H1 (cell line): ENCODE measurements at regions not wholly inside any gene's neighbourhood (a gene's known extent, or its start where the extent isn't known, plus 50 kb on each side); places are given as distances from the start of the nearest gene placed in this dataset.

Experiments
- CTCF ChIA-PET: fragments of 300-600 bp; sonication (Branson Sonifier 250); formaldehyde crosslinking; loops from one replicate; lab custom pipeline; 2021; ENCODE audit not compliant: partially characterized antibody; lab: Charles Lee
- POLR2A ChIA-PET: fragments of 300-600 bp; sonication (Branson Sonifier 250); formaldehyde crosslinking; loops from one replicate; lab custom pipeline; 2021; ENCODE audit warnings: inconsistent platforms; ENCODE audit not compliant: partially characterized antibody; lab: Charles Lee
- DNase-seq, 2 experiments: peaks; one replicate each; pipeline versions ENCODE4 v3.0.0 to v3.0.0-alpha.2; 2010 to 2022; ENCODE audit warnings: low spot score in 2 of 2, low read depth in 1 of 2, mixed read lengths in 1 of 2
- FAIRE-seq: peaks from 2 replicates; lab custom pipeline; 2011; peaks lifted over from hg19 to GRCh38; lab: Jason Lieb, UNC
- H2AFZ ChIP-seq: 2 replicates; pipeline ENCODE4 v1.8.1; 2012; ENCODE audit warnings: low read length, inconsistent platforms
- H2AK5ac ChIP-seq: 2 replicates; pipeline ENCODE4 v1.6.1; 2013; ENCODE audit warnings: low read depth, low read length
- H2BK120ac ChIP-seq: replicated peaks from 2 replicates; pipeline ENCODE3; 2013; ENCODE audit warnings: low read depth, low read length, inconsistent platforms
- H2BK12ac ChIP-seq: 2 replicates; pipeline ENCODE4 v1.6.1; 2013; ENCODE audit warnings: low read depth, low read length
- H2BK15ac ChIP-seq: 2 replicates; pipeline ENCODE4 v1.6.1; 2013; ENCODE audit warnings: low read length
- H2BK20ac ChIP-seq: 2 replicates; pipeline ENCODE4 v1.6.1; 2013; ENCODE audit warnings: low read length
- H2BK5ac ChIP-seq: 2 replicates; pipeline ENCODE4 v1.6.1; 2013; ENCODE audit warnings: low read depth, low read length
- H3K14ac ChIP-seq: 2 replicates; pipeline ENCODE4 v1.6.1; 2013; ENCODE audit warnings: inconsistent platforms; ENCODE audit not compliant: insufficient read length
- H3K18ac ChIP-seq: 2 replicates; pipeline ENCODE4 v1.6.1; 2013; ENCODE audit warnings: low read length; ENCODE audit errors: extremely low read depth
- H3K23ac ChIP-seq: 2 replicates; pipeline ENCODE4 v1.6.1; 2013; ENCODE audit warnings: inconsistent platforms; ENCODE audit not compliant: insufficient read length
- H3K23me2 ChIP-seq: 2 replicates; pipeline ENCODE4 v1.6.1; 2013; ENCODE audit warnings: low read depth, low read length
- H3K27ac ChIP-seq: 2 replicates; pipeline ENCODE4 v1.6.1; 2011; ENCODE audit warnings: low read depth, low read length, inconsistent platforms
- H3K27me3 ChIP-seq, 4 experiments: replicated peaks in 1 of 4; 1 replicate in 1 of 4; 2 replicates in 3 of 4; pipeline versions ENCODE4 v1.6.1 to v1.8.1; 2011 to 2013; ENCODE audit warnings: low read length in 3 of 4, mild to moderate bottlenecking in 3 of 4, inconsistent platforms in 2 of 4, mixed read lengths in 2 of 4, moderate library complexity in 1 of 4; ENCODE audit not compliant: control insufficient read depth in 3 of 4, insufficient read depth in 3 of 4; ENCODE audit errors: extremely low read depth in 1 of 4
- H3K36me3 ChIP-seq, 4 experiments: 2 replicates each; pipeline versions ENCODE4 v1.6.1 to v1.8.1; 2011 to 2013; ENCODE audit warnings: mild to moderate bottlenecking in 4 of 4, low read length in 3 of 4, moderate library complexity in 2 of 4, control low read depth in 1 of 4, inconsistent platforms in 1 of 4; ENCODE audit not compliant: insufficient read depth in 4 of 4, control insufficient read depth in 2 of 4
- H3K4ac ChIP-seq: replicated peaks from 2 replicates; pipeline ENCODE3; 2013; ENCODE audit warnings: low read length, low read depth, mixed read lengths, inconsistent platforms; ENCODE audit not compliant: insufficient read length
- H3K4me1 ChIP-seq, 4 experiments: replicated peaks in 1 of 4; 1 replicate in 1 of 4; 2 replicates in 3 of 4; pipeline versions ENCODE4 v1.6.1 to v1.8.1; 2011 to 2013; ENCODE audit warnings: low read length in 3 of 4, inconsistent platforms in 2 of 4, mixed read lengths in 1 of 4; ENCODE audit not compliant: insufficient read depth in 4 of 4, control insufficient read depth in 3 of 4
- H3K4me2 ChIP-seq, 2 experiments: 2 replicates each; pipeline versions ENCODE4 v1.6.1 to v1.8.1; 2011 to 2013; ENCODE audit warnings: low read depth in 2 of 2, low read length in 2 of 2, control low read depth in 1 of 2, inconsistent platforms in 1 of 2, mild to moderate bottlenecking in 1 of 2; ENCODE audit not compliant: insufficient read depth in 1 of 2
- H3K4me3 ChIP-seq, 4 experiments: fragments of 200-600, 300-600 bp in 1 of 4; sonication (generic), shearing (Covaris generic), sonication (Bioruptor Twin) in 1 of 4; 2 replicates each; pipeline versions ENCODE4 v1.5.1 to v1.8.1; 2011 to 2016; ENCODE audit warnings: low read length in 4 of 4, low read depth in 3 of 4, control low read depth in 2 of 4, inconsistent platforms in 2 of 4, mild to moderate bottlenecking in 2 of 4, mixed read lengths in 1 of 4, moderate library complexity in 1 of 4; ENCODE audit not compliant: insufficient read depth in 2 of 4; ENCODE audit errors: extremely low read depth in 1 of 4
- H3K56ac ChIP-seq: replicated peaks from 2 replicates; pipeline ENCODE3; 2013; ENCODE audit warnings: low read depth, mild to moderate bottlenecking, mixed read lengths, low read length, inconsistent platforms; ENCODE audit not compliant: insufficient read length
- H3K79me1 ChIP-seq: 2 replicates; pipeline ENCODE4 v1.6.1; 2013; ENCODE audit warnings: low read depth, low read length, control low read depth
- H3K79me2 ChIP-seq, 2 experiments: 2 replicates each; pipeline versions ENCODE4 v1.6.1 to v1.8.1; 2012 to 2013; ENCODE audit warnings: low read length in 2 of 2, mild to moderate bottlenecking in 2 of 2, inconsistent platforms in 1 of 2; ENCODE audit not compliant: insufficient read depth in 2 of 2, control insufficient read depth in 1 of 2
- H3K9ac ChIP-seq, 4 experiments: replicated peaks in 1 of 4; 1 replicate in 1 of 4; 2 replicates in 3 of 4; pipeline versions ENCODE4 v1.6.1 to v1.8.1; 2011 to 2013; ENCODE audit warnings: low read depth in 3 of 4, low read length in 3 of 4, control low read depth in 2 of 4, mild to moderate bottlenecking in 2 of 4, moderate library complexity in 2 of 4, inconsistent platforms in 1 of 4; ENCODE audit errors: extremely low read depth in 1 of 4
- H3K9me3 ChIP-seq, 2 experiments: 2 replicates each; pipeline versions ENCODE4 v1.6.1 to v1.8.1; 2012 to 2013; ENCODE audit warnings: mild to moderate bottlenecking in 2 of 2, moderate library complexity in 2 of 2, control low read depth in 1 of 2, inconsistent platforms in 1 of 2, low read depth in 1 of 2, low read length in 1 of 2, mixed read lengths in 1 of 2; ENCODE audit not compliant: insufficient read depth in 2 of 2
- H4K20me1 ChIP-seq, 2 experiments: replicated peaks in 1 of 2; 2 replicates each; pipeline versions ENCODE3 to v1.8.1; 2011 to 2013; ENCODE audit warnings: inconsistent platforms in 2 of 2, low read length in 2 of 2, mild to moderate bottlenecking in 1 of 2; ENCODE audit not compliant: insufficient read depth in 2 of 2, control insufficient read depth in 1 of 2
- H4K5ac ChIP-seq: 2 replicates; pipeline ENCODE4 v1.6.1; 2013; ENCODE audit warnings: low read length, low read depth, mixed read lengths, inconsistent platforms; ENCODE audit not compliant: insufficient read length
- H4K8ac ChIP-seq: 2 replicates; pipeline ENCODE4 v1.8.0; 2013; ENCODE audit warnings: mild to moderate bottlenecking, moderate library complexity, low read length, inconsistent platforms; ENCODE audit not compliant: insufficient read depth; ENCODE audit errors: extremely low read depth
- H4K91ac ChIP-seq: replicated peaks from 2 replicates; pipeline ENCODE3; 2013; ENCODE audit warnings: low read length, mixed read lengths, inconsistent platforms; ENCODE audit not compliant: insufficient read length
- ASH2L ChIP-seq: fragments of 200-600, 300-600 bp; sonication (generic); IDR thresholded peaks from one replicate; pipeline ENCODE4 v1.7.1; 2017; ENCODE audit warnings: low read length
- CBX5 ChIP-seq: fragments of 300-800, 300-1000 bp; sonication (generic); IDR thresholded peaks from 2 replicates; pipeline ENCODE4 v1.7.1; 2016; ENCODE audit warnings: antibody characterized with exemption, low read length, low read depth
- CHD1 ChIP-seq: IDR thresholded peaks from 2 replicates; pipeline ENCODE4 v1.6.1; 2012; ENCODE audit warnings: low read depth, low read length, improper control_type of control experiment
- CHD2 ChIP-seq: IDR thresholded peaks from 2 replicates; pipeline ENCODE4 v1.6.1; 2012; ENCODE audit warnings: low read length, improper control_type of control experiment
- FOSL1 ChIP-seq: IDR thresholded peaks from 2 replicates; pipeline ENCODE4 v1.6.1; 2011; ENCODE audit warnings: mild to moderate bottlenecking, low read depth, low read length, moderate library complexity; ENCODE audit not compliant: insufficient read depth
- SIRT6 ChIP-seq: IDR thresholded peaks from one replicate; pipeline ENCODE4 v1.7.1; 2012; ENCODE audit warnings: low read length, inconsistent platforms
- SRF ChIP-seq: IDR thresholded peaks from 2 replicates; pipeline ENCODE4 v1.6.1; 2011; ENCODE audit warnings: mild to moderate bottlenecking, low read depth, low read length, moderate library complexity
- SUZ12 ChIP-seq: fragments of 200-600 bp; sonication (generic); IDR thresholded peaks from 2 replicates; pipeline ENCODE4 v1.6.1; 2012; ENCODE audit warnings: mild to moderate bottlenecking, inconsistent platforms, low read length, moderate library complexity, mixed read lengths
- TAF1 ChIP-seq: IDR thresholded peaks from 2 replicates; pipeline ENCODE4 v1.6.1; 2011; ENCODE audit warnings: mild to moderate bottlenecking, low read depth, low read length
- whole genome bisulfite sequencing, 2 experiments: shearing (Covaris generic) in 1 of 2; methylation state at CpG; one replicate each; pipeline versions ENCODE4 v1.1.6 to v1.1.7; 2013 to 2015; ENCODE audit warnings: low lambda C conversion rate in 2 of 2, mixed read lengths in 2 of 2, inconsistent platforms in 1 of 2, low coverage in 1 of 2, missing lambda C conversion rate in 1 of 2; ENCODE audit not compliant: insufficient replicate concordance in 2 of 2, insufficient coverage in 1 of 2, insufficient read length in 1 of 2; ENCODE audit errors: extremely low coverage in 1 of 2, missing lambda C conversion rate in 1 of 2; 5-methylcytosine and 5-hydroxymethylcytosine counted together
- TF ChIP-seq, protein P1 (sequence below): IDR thresholded peaks from 2 replicates; pipeline ENCODE4 v1.6.1; 2011; ENCODE audit warnings: low read depth, mild to moderate bottlenecking, low read length; ENCODE audit not compliant: insufficient read depth
- TF ChIP-seq, protein P2 (sequence below): IDR thresholded peaks from 2 replicates; pipeline ENCODE4 v1.6.1; 2011; ENCODE audit warnings: low read length, improper control_type of control experiment

DNA sequence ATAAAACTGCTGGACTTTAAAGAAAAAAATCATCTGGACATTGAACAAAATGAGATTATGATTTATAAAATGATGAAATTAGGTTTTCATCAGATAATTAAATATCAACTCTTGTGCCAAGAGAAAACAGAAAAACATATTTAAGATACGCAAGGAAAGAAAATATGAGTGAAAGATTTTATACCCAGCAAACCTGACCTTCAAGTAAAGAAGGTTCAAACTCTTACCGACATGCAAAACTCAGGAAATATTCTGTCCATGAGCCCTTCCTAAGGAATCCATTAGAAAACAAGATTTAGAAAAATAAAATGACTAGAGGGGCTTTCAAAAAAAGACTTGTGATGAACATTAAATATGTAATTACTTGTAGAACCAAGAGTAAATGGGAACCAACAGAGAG lies 257.2 kb upstream of the ARID1B start:
- no peaks in the 10 kb centered on the region for H4K20me1 ChIP-seq
- DNase-seq = no peak
- no peak overlapping the region for H2BK15ac ChIP-seq
- no peak overlapping the region for H2BK12ac ChIP-seq
- 65% methylated on average over 2 of the region's 2 CpGs; no CpG with 5 or more reads in 1 of the 2 experiments for WGBS, 2 experiments
- no peak overlapping the region for H2BK5ac ChIP-seq
- no peaks in the 10 kb centered on the region; a peak in 1 of 4 replicates for H3K9me3 ChIP-seq
- no peaks in the 10 kb centered on the region for H3K23me2 ChIP-seq
- H3K27me3 ChIP-seq = no peaks in the 10 kb centered on the region
- no peak overlapping the region for H3K23ac ChIP-seq
- no peak overlapping the region for H3K27ac ChIP-seq
- H3K4ac ChIP-seq = no peak overlapping the region
- no peak overlapping the region for H2BK20ac ChIP-seq
- POLR2A ChIA-PET = no interaction called here
- H2AFZ ChIP-seq = no peak overlapping the region
- FAIRE-seq = no peak
- H2AK5ac ChIP-seq = no peak overlapping the region
- H3K4me3 ChIP-seq = no peak overlapping the region
- no peaks in the 10 kb centered on the region for H3K36me3 ChIP-seq
- no peak overlapping the region for H3K4me2 ChIP-seq
- H3K56ac ChIP-seq = no peak overlapping the region
- no peak for TF ChIP-seq CHD1
- TF ChIP-seq FOSL1 = no peak
- TF ChIP-seq SUZ12 = no peak
- TF ChIP-seq ASH2L = no peak
- TF ChIP-seq CHD2 = no peak
- no peak for TF ChIP-seq SIRT6
- TF ChIP-seq CBX5 = no peak
- TF ChIP-seq TAF1 = no peak
- TF ChIP-seq, protein P1, sequence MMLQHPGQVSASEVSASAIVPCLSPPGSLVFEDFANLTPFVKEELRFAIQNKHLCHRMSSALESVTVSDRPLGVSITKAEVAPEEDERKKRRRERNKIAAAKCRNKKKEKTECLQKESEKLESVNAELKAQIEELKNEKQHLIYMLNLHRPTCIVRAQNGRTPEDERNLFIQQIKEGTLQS = no peak
- TF ChIP-seq, protein P2, sequence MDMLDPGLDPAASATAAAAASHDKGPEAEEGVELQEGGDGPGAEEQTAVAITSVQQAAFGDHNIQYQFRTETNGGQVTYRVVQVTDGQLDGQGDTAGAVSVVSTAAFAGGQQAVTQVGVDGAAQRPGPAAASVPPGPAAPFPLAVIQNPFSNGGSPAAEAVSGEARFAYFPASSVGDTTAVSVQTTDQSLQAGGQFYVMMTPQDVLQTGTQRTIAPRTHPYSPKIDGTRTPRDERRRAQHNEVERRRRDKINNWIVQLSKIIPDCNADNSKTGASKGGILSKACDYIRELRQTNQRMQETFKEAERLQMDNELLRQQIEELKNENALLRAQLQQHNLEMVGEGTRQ = no peak
- TF ChIP-seq SRF = no peak
- CTCF ChIA-PET = no interaction called here
- H3K4me1 ChIP-seq = no peaks in the 10 kb centered on the region
- H3K18ac ChIP-seq = no peak overlapping the region
- H4K5ac ChIP-seq = no peak overlapping the region
- no peaks in the 10 kb centered on the region for H3K79me2 ChIP-seq
- H2BK120ac ChIP-seq = no peak overlapping the region
- no peak overlapping the region for H4K91ac ChIP-seq
- no peaks in the 10 kb centered on the region for H3K79me1 ChIP-seq
- no peak overlapping the region for H3K14ac ChIP-seq
- H3K9ac ChIP-seq = no peak overlapping the region
- H4K8ac ChIP-seq = no peak overlapping the region
